HL-60 (cell line): ENCODE measurements at regions not wholly inside any gene's neighbourhood (a gene's known extent, or its start where the extent isn't known, plus 50 kb on each side); places are given as distances from the start of the nearest gene placed in this dataset.

Source experiments
- DNase-seq, 2 experiments: peaks; one replicate each; pipeline ENCODE4 v3.0.0-alpha.2; 2010 to 2020; ENCODE audit warnings: low read depth in 1 of 2, low spot score in 1 of 2
- H3K27ac ChIP-seq: fragments of 250-450 bp; sonication (Bioruptor Pico); replicated peaks from 2 replicates; pipeline ENCODE4 v1.5.1; 2020; ENCODE audit warnings: mild to moderate bottlenecking, moderate library complexity
- H3K27me3 ChIP-seq: fragments of 250-450 bp; sonication (Bioruptor Pico); 2 replicates; pipeline ENCODE4 v1.5.1; 2021; ENCODE audit warnings: mild to moderate bottlenecking, moderate library complexity; ENCODE audit not compliant: insufficient read depth, poor library complexity, severe bottlenecking
- H3K4me3 ChIP-seq: replicated peaks from 2 replicates; pipeline ENCODE4 v1.5.1; 2011; ENCODE audit warnings: mild to moderate bottlenecking, control low read depth, low read length; ENCODE audit not compliant: insufficient read depth
- CTCF ChIP-seq: IDR thresholded peaks from one replicate; pipeline ENCODE4 v1.5.1; 2011; ENCODE audit warnings: low read length, control low read depth, inconsistent platforms; ENCODE audit not compliant: insufficient read depth
- GABPA ChIP-seq: IDR thresholded peaks from 2 replicates; pipeline ENCODE4 v1.6.1; 2012; ENCODE audit warnings: low read depth
- POLR2AphosphoS5 ChIP-seq: IDR thresholded peaks from 2 replicates; pipeline ENCODE4 v1.6.1; 2012; ENCODE audit warnings: low read depth
- REST ChIP-seq: IDR thresholded peaks from 2 replicates; pipeline ENCODE4 v1.6.1; 2012; ENCODE audit warnings: low read depth; ENCODE audit not compliant: insufficient replicate concordance
- SPI1 ChIP-seq: IDR thresholded peaks from 2 replicates; pipeline ENCODE4 v1.6.1; 2012; ENCODE audit warnings: low read depth, mild to moderate bottlenecking, borderline replicate concordance

GRCh38 chr10:23966504-23967051 is 242.4 kb upstream of the KIAA1217 start:
- no peaks in the 10 kb centered on the region for H3K27me3 ChIP-seq
- no peak for TF ChIP-seq POLR2AphosphoS5
- TF ChIP-seq CTCF: no peak
- no peak for TF ChIP-seq GABPA
- no peak for TF ChIP-seq SPI1
- TF ChIP-seq REST: no peak
- DNase-seq: no peak
- H3K27ac ChIP-seq: no peak overlapping the region
- no peak overlapping the region for H3K4me3 ChIP-seq

- DNase-seq: no peak
- TF ChIP-seq REST: no peak
- no peak for TF ChIP-seq SPI1
- no peak for TF ChIP-seq POLR2AphosphoS5
- TF ChIP-seq CTCF: no peak
- no peak for TF ChIP-seq GABPA
Observed at GRCh38 chr10:23968301-23968700, 240.6 kb upstream of the KIAA1217 start.

GRCh38 chr10:23974746-23975272 is 234.1 kb upstream of the KIAA1217 start:
- Histone ChIP-seq H3K27ac (no peak overlapping the region), H3K4me3 (no peak overlapping the region), H3K27me3 (no peaks in the 10 kb centered on the region)
- DNase-seq: no peak
- TF ChIP-seq SPI1: no peak
- TF ChIP-seq GABPA: no peak
- no peak for TF ChIP-seq CTCF
- no peak for TF ChIP-seq REST
- no peak for TF ChIP-seq POLR2AphosphoS5

More at GRCh38 chr10:23968301-23968700, 240.6 kb upstream of the KIAA1217 start:
- Histone ChIP-seq H3K27me3 (no peaks in the 10 kb centered on the region), H3K4me3 (no peak overlapping the region), H3K27ac (no peak overlapping the region)
